Lower leg skin (tissue), 4 donors: ENCODE measurements at regions not wholly inside any gene's neighbourhood (a gene's known extent, or its start where the extent isn't known, plus 50 kb on each side); places are given as distances from the start of the nearest gene placed in this dataset.

Experiments used
- DNase-seq, 2 donors: peaks; one replicate each; pipeline ENCODE4 v3.0.0-alpha.2; 2019; ENCODE audit warnings: low spot score in 2 of 2
- H3K4me3 ChIP-seq: fragments of 200-600 bp; sonication (generic); 2 replicates; pipeline ENCODE4 v1.5.1; 2017; ENCODE audit warnings: mild to moderate bottlenecking, low read depth; ENCODE audit not compliant: poor library complexity, severe bottlenecking
- POLR2A ChIP-seq, 2 donors: fragments of 450-650 bp; IDR thresholded peaks; one replicate each; pipeline ENCODE4 v1.6.1; 2016 to 2017; ENCODE audit warnings: antibody characterized with exemption in 2 of 2, mild to moderate bottlenecking in 1 of 2, moderate library complexity in 1 of 2
- WGBS, 2 donors: methylation state at CpG; one replicate each; pipeline ENCODE4 v1.1.5; 2018; 5-methylcytosine and 5-hydroxymethylcytosine counted together
- intact Hi-C: fragments of 100-400 bp; cut with DNase I; formaldehyde crosslinking; loops from one replicate; pipeline ENCODE4 v1.15.0; 2023; ENCODE audit warnings: low total_unique reads
- TF ChIP-seq, protein P1 (sequence below), 3 donors: fragments of 450-650 bp; IDR thresholded peaks; one replicate each; pipeline ENCODE4 v1.5.1; 2016; ENCODE audit warnings: antibody characterized with exemption in 3 of 3, mild to moderate bottlenecking in 3 of 3, moderate library complexity in 2 of 3

DNA sequence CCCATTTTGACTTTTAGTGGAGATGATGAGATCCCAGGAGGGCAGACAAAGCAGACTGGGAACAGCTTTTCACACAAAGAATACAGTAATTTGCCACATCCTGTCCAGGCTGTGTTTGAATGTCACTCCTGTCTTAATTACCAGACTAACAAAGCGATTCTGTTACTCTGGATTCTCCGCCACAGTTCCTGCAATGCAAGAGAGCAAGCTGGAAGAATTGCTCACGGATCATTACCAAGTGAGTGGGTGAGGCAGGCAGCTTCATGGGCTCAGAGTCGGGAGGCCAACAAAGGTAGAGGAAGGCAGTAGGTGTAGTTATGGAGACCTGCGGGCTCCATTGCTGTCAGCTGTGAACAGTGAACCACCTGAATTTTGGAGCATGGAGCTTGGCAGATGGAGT lies 250.5 kb upstream of the ATP5MC3 start:
- intact Hi-C loops, result no loop called here
- no peak overlapping the region for H3K4me3 ChIP-seq
- WGBS, 2 donors, result 61 to 71% methylated on average over 5 of the region's 5 CpGs
- no peak for DNase-seq
- TF ChIP-seq, protein P1, sequence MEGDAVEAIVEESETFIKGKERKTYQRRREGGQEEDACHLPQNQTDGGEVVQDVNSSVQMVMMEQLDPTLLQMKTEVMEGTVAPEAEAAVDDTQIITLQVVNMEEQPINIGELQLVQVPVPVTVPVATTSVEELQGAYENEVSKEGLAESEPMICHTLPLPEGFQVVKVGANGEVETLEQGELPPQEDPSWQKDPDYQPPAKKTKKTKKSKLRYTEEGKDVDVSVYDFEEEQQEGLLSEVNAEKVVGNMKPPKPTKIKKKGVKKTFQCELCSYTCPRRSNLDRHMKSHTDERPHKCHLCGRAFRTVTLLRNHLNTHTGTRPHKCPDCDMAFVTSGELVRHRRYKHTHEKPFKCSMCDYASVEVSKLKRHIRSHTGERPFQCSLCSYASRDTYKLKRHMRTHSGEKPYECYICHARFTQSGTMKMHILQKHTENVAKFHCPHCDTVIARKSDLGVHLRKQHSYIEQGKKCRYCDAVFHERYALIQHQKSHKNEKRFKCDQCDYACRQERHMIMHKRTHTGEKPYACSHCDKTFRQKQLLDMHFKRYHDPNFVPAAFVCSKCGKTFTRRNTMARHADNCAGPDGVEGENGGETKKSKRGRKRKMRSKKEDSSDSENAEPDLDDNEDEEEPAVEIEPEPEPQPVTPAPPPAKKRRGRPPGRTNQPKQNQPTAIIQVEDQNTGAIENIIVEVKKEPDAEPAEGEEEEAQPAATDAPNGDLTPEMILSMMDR (IDR thresholded peaks at IDR 0.05), result no peak
- TF ChIP-seq POLR2A (IDR thresholded peaks at IDR 0.05), result no peak

DNA sequence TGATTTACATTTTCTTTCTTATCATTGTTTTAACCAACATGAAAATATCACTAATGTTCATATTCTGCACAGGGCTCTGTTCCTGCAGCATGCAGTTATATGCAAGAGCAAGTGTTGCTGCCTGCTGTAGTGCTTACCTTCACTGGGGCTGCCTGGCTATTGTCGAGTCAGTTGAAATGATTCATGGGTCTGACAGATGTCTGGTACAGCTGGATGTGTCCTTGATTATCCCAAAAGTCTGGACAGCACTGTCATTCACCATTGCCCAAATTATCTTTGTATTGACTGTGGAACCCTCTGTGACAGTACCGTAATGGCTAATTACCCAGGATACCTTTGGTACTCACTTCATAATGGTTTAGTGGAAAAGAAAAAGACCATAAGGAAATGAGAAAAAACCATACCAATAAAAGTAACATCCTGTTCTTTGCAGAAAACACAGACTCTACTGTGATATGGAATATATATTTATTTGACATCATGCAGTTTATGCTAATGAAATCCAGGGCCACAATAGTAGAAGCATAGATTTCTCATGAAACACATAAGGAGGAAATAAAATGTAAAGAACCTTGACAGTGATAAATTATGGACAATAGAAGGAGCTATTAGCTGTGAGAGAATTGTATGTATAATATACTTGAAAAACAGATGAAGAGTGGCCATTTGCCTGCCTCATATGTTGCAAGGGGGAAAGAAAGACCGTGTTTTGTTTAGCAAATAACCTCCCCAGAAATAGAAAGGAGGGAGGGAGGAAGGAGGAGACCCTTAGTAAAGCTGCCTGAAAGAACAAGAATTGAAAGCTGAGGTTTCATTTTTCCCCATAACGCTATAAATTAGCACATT lies 249.8 kb upstream of the ATP5MC3 start:
- DNase-seq, result no peak
- 45 to 48% methylated on average over 4 of the region's 4 CpGs for WGBS, 2 donors
- intact Hi-C loops, result no loop called here
- TF ChIP-seq, protein P1 (IDR thresholded peaks at IDR 0.05), result no peak
- TF ChIP-seq POLR2A (IDR thresholded peaks at IDR 0.05), result no peak
- no peak overlapping the region for H3K4me3 ChIP-seq

GRCh38 chr2:175430236-175430635 lies 248.7 kb upstream of the ATP5MC3 start:
- 66 to 77% methylated on average over 1 of the region's 1 CpG for WGBS, 2 donors
- DNase-seq, result no peak
- TF ChIP-seq POLR2A (IDR thresholded peaks at IDR 0.05), result no peak
- TF ChIP-seq, protein P1 (IDR thresholded peaks at IDR 0.05), result no peak
- H3K4me3 ChIP-seq, result no peak overlapping the region
- intact Hi-C loops, result no loop called here

GRCh38 chr2:175418224-175418835 lies 236.8 kb upstream of the ATP5MC3 start:
- WGBS, 2 donors, result 65 to 73% methylated on average over 8 of the region's 8 CpGs
- TF ChIP-seq, protein P1 (IDR thresholded peaks at IDR 0.05), result no peak
- no peak for TF ChIP-seq POLR2A (IDR thresholded peaks at IDR 0.05)
- no peak for DNase-seq
- intact Hi-C loops, result no loop called here
- H3K4me3 ChIP-seq, result no peak overlapping the region

- DNase-seq, result peak; percentile 53 to 88
- TF ChIP-seq, protein P1 (IDR thresholded peaks at IDR 0.05), result peak in 1 of 3 donors; percentile 26
- TF ChIP-seq POLR2A (IDR thresholded peaks at IDR 0.05), result no peak
- WGBS, 2 donors, result 29 to 38% methylated on average over 3 of the region's 3 CpGs
Observed at GRCh38 chr2:175414882-175415487, 233.5 kb upstream of the ATP5MC3 start.

More at GRCh38 chr2:175414882-175415487, 233.5 kb upstream of the ATP5MC3 start:
- H3K4me3 ChIP-seq, result no peak overlapping the region
- intact Hi-C loops, result no loop called here
